Fibroblast of peridontal ligament (primary cell): ENCODE measurements at regions not wholly inside any gene's neighbourhood (a gene's known extent, or its start where the extent isn't known, plus 50 kb on each side); places are given as distances from the start of the nearest gene placed in this dataset.
"Not testable (repeated sequence)": the region's sequence is repeated elsewhere in the genome, so short reads cannot be mapped to it uniquely, and the experiment has no call there.

ENCODE experiments used
- DNase-seq: peaks from one replicate; pipeline ENCODE4 v3.0.0-alpha.2; 2010; ENCODE audit errors: extremely low read depth

DNA sequence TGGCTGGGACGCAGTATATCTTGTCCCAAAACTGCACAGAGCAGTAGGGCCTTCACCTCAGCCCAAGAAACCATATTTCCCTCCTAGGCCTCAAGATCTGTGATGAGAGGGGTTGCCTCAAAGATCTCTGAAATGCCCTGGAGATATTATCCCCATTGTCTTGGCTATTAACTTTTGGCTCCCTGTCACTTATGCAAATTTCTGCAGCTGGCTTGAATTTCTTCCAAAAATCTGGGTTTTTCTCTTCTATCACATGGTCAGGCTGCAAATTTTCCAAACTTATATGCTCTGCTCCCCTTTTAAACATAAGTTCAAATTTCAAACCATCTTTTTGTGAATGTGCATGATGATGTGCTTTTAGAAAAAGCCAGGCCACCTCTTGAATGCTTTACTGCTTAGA lies 809.2 kb upstream of the CDH18 start:
- not testable (repeated sequence) for DNase-seq

- not testable (repeated sequence) for DNase-seq
Observed at GRCh38 chr5:20784755-20785154, 796.8 kb upstream of the CDH18 start.

DNA sequence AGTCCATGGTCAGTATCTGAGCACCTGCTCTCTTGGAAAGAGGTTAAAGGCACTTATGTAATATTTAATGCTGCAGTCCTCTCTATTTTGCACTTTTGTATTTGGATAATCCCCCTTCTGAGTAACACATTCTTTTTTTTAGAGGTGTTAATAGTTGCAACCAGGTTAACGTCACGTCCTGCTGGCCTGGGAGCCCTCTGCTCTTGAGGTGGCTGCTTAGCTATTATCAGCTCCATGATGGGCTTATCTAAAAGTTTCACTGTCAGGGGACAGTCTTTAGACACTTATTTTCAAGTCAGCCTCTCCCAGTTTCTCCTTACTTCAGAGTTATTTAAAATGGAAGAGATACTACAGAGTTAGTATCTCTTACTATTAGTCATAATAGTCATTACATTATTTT lies 795.5 kb upstream of the CDH18 start:
- DNase-seq = not testable (repeated sequence)

- not testable (repeated sequence) for DNase-seq
Observed at GRCh38 chr5:20771338-20771737, 783.3 kb upstream of the CDH18 start.

GRCh38 chr5:20765074-20765473 lies 777.1 kb upstream of the CDH18 start:
- not testable (repeated sequence) for DNase-seq

DNA sequence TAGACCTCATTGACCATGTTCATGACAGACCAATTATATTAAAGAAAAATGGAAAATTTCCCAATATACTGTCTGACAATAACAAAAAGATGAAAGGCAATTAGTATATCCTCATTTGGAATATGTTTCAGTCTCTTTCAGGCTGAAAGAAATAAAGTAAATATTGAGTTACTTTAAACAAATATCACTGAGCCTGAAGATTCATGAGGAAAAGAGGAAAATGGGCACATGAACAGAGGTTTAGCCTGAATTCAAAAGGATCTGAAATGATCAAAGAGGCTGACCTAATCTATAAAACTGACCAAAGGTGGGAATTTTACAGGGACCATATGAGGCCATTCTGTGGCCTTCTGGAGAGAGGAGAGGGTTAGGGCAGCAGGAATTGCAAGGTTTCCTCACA lies 771.5 kb upstream of the CDH18 start:
- DNase-seq = not testable (repeated sequence)

GRCh38 chr5:20752179-20752578 lies 764.2 kb upstream of the CDH18 start:
- DNase-seq = not testable (repeated sequence)

GRCh38 chr5:20735715-20736114 lies 747.7 kb upstream of the CDH18 start:
- DNase-seq = not testable (repeated sequence)

DNA sequence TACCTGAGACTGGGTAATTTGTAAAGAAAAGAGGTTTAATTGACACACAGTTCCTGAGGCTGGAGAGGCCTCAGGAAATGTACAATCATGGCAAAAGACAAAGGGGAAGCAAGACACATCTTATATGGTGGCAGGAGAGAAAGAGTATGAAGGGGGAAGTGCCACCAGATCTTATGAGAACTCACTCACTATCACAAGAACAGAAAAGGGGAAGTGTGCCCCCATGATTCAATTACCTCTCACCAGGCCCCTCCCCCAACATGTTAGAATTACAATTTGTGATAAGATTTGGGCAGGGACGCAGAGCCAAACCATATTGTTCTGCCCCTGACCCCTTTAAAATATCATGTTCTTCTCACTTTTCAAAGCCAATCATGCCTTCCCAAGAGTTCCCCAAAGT lies 744.2 kb upstream of the CDH18 start:
- DNase-seq = not testable (repeated sequence)

DNA sequence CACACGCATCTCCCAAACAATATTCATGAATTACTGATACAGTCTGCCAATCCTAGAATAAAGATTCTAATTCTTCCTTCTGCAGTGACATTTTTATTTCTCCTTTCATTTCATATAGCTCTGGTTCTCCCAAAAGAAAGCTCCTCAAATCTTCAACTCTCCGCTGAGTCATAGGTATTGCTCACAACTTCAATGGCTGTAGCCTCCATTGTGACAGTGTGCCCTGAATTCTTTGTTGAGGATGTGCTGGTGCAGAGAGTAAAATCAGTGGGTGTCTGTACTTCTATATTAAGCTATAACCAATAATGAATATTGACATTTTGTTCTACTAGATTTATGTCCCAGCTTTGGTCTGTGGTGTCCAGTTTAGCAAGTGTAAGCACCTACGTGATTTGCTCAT lies 733.3 kb upstream of the CDH18 start:
- not testable (repeated sequence) for DNase-seq

- not testable (repeated sequence) for DNase-seq
Observed at GRCh38 chr5:20711520-20712155, 723.6 kb upstream of the CDH18 start.

DNA sequence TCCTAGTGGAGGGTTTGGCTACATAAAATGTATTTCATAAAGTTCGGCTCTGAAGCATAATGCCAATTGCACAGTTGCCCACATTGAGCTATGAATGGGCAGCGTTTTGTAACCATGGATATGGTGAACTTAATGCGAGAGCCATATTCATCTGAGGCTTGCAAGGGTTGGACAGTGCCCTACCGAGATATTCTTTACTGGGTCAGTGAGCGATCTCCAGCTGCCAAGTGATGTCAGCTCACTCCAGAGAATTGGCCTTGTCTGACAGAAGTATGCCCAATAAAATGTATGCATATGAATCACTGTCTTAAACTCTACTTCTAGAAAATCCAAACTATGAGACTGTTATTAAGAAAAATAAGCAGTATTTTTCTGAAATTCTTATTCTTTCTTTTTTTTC lies 719.6 kb upstream of the CDH18 start:
- DNase-seq = not testable (repeated sequence)

DNA sequence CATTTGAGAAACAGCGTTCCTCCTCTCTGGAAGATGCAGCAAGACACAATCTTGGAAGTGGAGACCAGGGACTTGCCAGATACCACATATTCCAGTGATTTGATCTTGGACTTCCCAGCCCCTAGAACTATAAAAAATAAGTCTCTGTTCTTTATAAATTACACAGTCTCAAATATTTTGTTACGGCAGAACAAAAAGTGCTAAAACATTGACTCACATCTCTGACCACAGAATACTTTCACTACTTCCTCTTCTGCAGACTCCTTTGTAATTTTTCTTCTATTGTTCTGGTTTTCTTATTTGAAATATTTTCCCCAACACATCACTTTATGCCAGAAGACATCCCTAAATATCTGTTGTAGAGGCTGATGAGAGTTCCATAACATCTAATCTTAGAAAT lies 706.1 kb upstream of the CDH18 start:
- DNase-seq = no peak

DNA sequence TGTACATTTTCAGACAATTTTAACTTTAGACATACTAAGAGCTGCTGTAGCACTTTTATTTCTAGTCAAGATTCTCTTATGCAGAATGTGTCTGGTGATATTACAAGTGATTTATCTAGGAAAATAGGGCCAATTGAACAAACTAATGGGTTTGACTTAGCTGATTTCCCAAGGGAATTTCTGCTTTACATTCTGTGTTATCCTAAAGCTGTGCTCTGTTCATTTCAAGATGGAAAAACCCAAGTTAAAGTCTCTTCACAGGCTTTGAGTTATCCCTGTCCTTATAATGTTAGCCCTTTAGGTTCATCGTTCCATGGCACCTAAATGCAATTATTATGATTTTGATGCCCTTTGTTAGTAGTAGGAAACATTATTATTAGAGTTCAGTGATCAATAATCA lies 704.9 kb upstream of the CDH18 start:
- no peak for DNase-seq

DNA sequence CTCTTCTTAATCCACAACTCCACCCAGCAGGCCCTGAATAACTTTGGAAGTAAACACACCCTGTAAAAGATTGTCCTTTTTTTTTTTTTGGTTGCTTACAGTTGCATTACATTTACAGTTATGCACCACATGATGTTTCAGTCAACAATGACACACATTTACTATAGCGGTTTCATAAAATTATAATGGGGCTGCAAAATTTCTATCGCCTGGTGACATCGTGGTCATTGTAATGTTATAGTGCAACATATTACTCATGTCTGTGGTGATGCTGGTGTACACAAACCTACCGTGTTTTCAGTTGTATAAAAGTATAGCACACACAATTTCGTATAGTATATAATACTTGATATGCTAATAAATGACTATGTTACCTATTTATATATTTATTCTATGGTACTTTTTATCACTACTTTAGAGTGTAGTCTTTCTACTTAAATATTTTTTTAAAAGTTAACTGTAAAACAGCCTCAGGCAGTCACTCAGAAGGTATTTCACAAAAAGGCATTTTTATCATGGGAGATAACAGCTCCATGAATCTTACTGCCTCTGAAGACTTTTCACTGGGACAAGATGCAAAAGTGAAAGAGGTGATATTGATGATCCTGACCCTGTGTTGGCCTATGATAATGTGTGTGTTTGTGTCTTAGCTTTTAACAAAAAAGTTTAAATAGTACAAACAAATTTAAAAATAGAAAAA lies 695.4 kb upstream of the CDH18 start:
- DNase-seq = no peak

GRCh38 chr5:20680718-20681302 lies 692.8 kb upstream of the CDH18 start:
- no peak for DNase-seq

DNA sequence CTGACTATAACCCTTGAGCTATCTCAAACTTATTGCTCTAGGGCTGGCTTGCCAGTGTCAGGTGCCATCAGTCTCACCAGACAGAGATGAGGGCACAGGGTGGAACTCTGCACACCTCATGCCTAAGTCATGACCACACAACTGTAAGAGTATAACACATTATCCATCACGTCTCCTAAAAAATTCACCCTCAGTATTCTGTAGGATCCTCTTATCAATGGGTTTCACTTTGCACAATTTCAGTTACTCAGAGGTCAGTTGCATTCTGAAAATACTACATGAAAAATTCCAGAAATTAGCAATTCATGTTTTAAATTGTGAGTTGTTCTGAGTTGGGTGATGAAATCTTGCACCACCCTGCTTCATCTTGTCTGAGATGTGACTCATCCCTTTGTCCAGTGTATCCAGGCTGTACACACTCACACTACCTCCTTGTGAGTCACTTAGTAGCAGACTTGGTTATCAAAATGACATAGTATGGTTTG lies 690.9 kb upstream of the CDH18 start:
- DNase-seq = no peak

GRCh38 chr5:20678386-20678785 lies 690.4 kb upstream of the CDH18 start:
- no peak for DNase-seq

DNA sequence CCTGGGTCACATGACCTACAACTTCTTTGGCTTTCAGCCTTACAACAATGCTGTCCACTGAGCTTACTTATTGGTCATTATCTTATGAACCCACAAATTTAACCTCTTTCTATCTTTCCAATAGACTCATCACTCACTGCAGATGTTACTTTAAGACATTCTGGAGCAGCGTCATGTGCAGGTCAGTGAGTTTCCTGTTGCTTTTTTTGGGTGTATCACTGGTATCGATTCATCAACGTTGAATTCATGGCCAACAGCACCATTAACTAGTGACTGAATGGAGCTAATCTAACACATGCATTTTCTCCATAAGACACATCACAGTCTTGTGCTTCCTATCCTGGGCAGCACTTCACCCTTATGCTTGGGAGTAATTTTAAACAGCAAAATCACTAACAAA lies 672.6 kb upstream of the CDH18 start:
- DNase-seq = no peak

GRCh38 chr5:20656262-20656661 lies 668.3 kb upstream of the CDH18 start:
- DNase-seq = no peak

DNA sequence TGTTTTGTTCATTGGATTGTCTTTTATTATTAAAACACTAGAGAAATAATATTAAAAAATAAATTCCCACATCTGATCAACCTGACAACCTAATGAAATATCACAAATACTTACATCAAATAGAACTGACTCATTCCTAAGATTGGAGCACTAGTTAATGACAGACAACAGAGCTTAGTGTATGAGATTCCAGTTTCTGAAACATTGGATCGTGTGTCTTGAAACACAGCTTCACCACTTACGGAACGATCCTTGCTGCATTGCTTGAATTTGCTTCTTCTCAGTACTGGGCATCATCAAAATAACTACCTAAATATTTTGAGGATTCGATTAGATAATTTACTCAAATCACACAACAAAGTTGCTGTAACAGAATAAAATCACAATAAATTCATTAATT lies 667.2 kb upstream of the CDH18 start:
- no peak for DNase-seq

GRCh38 chr5:20654746-20655145 lies 666.7 kb upstream of the CDH18 start:
- DNase-seq = no peak

GRCh38 chr5:20654033-20654432 lies 666.0 kb upstream of the CDH18 start:
- DNase-seq = no peak
